SK-N-SH (cell line): ENCODE measurements at regions not wholly inside any gene's neighbourhood (a gene's known extent, or its start where the extent isn't known, plus 50 kb on each side); places are given as distances from the start of the nearest gene placed in this dataset.

Source experiments
- CTCF ChIA-PET: fragments of 300-600, 350-600 bp; formaldehyde crosslinking; extraction: SDS; loops from one replicate; lab custom pipeline; 2021; lab: Yijun Ruan, JAX
- POLR2A ChIA-PET: fragments of 350-600 bp; sonication (Branson Sonifier 250); formaldehyde crosslinking; extraction: SDS; loops from one replicate; lab custom pipeline; 2020; ENCODE audit warnings: antibody characterized with exemption, inconsistent platforms; lab: Yijun Ruan, JAX
- DNase-seq: peaks from one replicate; pipeline ENCODE4 v3.0.0; 2012
- H2AFZ ChIP-seq: fragments of 200-600 bp; sonication (generic); 2 replicates; pipeline ENCODE4 v1.8.1; 2016; ENCODE audit warnings: antibody characterized with exemption, mild to moderate bottlenecking, low read depth
- H3F3A ChIP-seq: fragments of 200-600 bp; sonication (generic); replicated peaks from 2 replicates; pipeline ENCODE3; 2016; ENCODE audit warnings: antibody characterized with exemption, mild to moderate bottlenecking; ENCODE audit not compliant: insufficient read depth
- H3K27ac ChIP-seq, 2 experiments: fragments of 200-500 bp in 1 of 2; fragments of 200-600 bp in 1 of 2; sonication (Bioruptor generic) in 1 of 2; sonication (generic), shearing (Covaris generic) in 1 of 2; 2 replicates each; pipeline versions ENCODE4 v1.5.1 to v1.6.1; 2014 to 2016; ENCODE audit warnings: low read depth in 2 of 2, inconsistent platforms in 1 of 2, low read length in 1 of 2, mild to moderate bottlenecking in 1 of 2, mixed read lengths in 1 of 2
- H3K27me3 ChIP-seq: fragments of 200-600 bp; sonication (generic), shearing (Covaris generic); 2 replicates; pipeline ENCODE4 v1.6.1; 2016; ENCODE audit warnings: mixed run types; ENCODE audit not compliant: insufficient read depth
- H3K36me3 ChIP-seq, 2 experiments: fragments of 200-500 bp in 1 of 2; fragments of 200-600 bp in 1 of 2; sonication (Bioruptor generic) in 1 of 2; sonication (generic) in 1 of 2; replicated peaks in 1 of 2; 2 replicates each; pipeline versions ENCODE3 to v1.5.1; 2014 to 2016; ENCODE audit warnings: low read length in 1 of 2, mild to moderate bottlenecking in 1 of 2; ENCODE audit not compliant: insufficient read depth in 2 of 2, control insufficient read depth in 1 of 2
- H3K4me1 ChIP-seq, 2 experiments: fragments of 200-500 bp in 1 of 2; fragments of 200-600 bp in 1 of 2; sonication (Bioruptor generic) in 1 of 2; sonication (generic), shearing (Covaris generic) in 1 of 2; 2 replicates each; pipeline versions ENCODE4 v1.5.1 to v1.6.1; 2014 to 2016; ENCODE audit warnings: low read depth in 1 of 2, low read length in 1 of 2, mixed run types in 1 of 2; ENCODE audit not compliant: insufficient read depth in 2 of 2, control insufficient read depth in 1 of 2
- H3K4me2 ChIP-seq: fragments of 200-600 bp; sonication (generic), shearing (Covaris generic); 2 replicates; pipeline ENCODE4 v1.6.1; 2017; ENCODE audit warnings: mixed run types
- H3K4me3 ChIP-seq, 2 experiments: fragments of 200-500 bp in 1 of 2; fragments of 200-600 bp in 1 of 2; sonication (Bioruptor generic) in 1 of 2; sonication (generic), shearing (Covaris generic) in 1 of 2; 2 replicates each; pipeline versions ENCODE4 v1.5.1 to v1.8.1; 2014 to 2016; ENCODE audit warnings: low read depth in 2 of 2, inconsistent platforms in 1 of 2, low read length in 1 of 2, mild to moderate bottlenecking in 1 of 2, mixed read lengths in 1 of 2, moderate library complexity in 1 of 2
- H3K79me2 ChIP-seq: fragments of 200-600 bp; sonication (generic); 2 replicates; pipeline ENCODE4 v1.8.1; 2017; ENCODE audit warnings: mild to moderate bottlenecking; ENCODE audit not compliant: insufficient read depth
- H3K9ac ChIP-seq: fragments of 200-600 bp; sonication (generic); 2 replicates; pipeline ENCODE4 v1.6.1; 2017; ENCODE audit warnings: mixed run types
- H3K9me2 ChIP-seq: fragments of 200-600 bp; sonication (generic); 2 replicates; pipeline ENCODE4 v1.6.1; 2017; ENCODE audit warnings: mixed run types
- H3K9me3 ChIP-seq: fragments of 200-600 bp; sonication (generic); 2 replicates; pipeline ENCODE4 v1.6.1; 2017; ENCODE audit warnings: mixed run types, mild to moderate bottlenecking, moderate library complexity
- H4K20me1 ChIP-seq: fragments of 200-600 bp; sonication (generic); 2 replicates; pipeline ENCODE4 v1.6.1; 2017; ENCODE audit warnings: mild to moderate bottlenecking, mixed run types; ENCODE audit not compliant: insufficient read depth
- CTCF ChIP-seq: fragments of 200-600 bp; sonication (generic); IDR thresholded peaks from 2 replicates; pipeline ENCODE4 v1.6.1; 2017; ENCODE audit warnings: antibody characterized with exemption, mild to moderate bottlenecking, moderate library complexity
- ELF1 ChIP-seq: IDR thresholded peaks from 2 replicates; pipeline ENCODE4 v1.4.0; 2012
- GABPA ChIP-seq: IDR thresholded peaks from 2 replicates; pipeline ENCODE4 v1.4.0; 2012; ENCODE audit warnings: low read depth, mild to moderate bottlenecking
- MAX ChIP-seq: IDR thresholded peaks from 2 replicates; pipeline ENCODE4 v1.4.0; 2012; ENCODE audit warnings: low read depth
- POLR2AphosphoS5 ChIP-seq: IDR thresholded peaks from 2 replicates; pipeline ENCODE4 v1.6.1; 2012; ENCODE audit warnings: low read depth, low read length
- REST ChIP-seq: IDR thresholded peaks from 2 replicates; pipeline ENCODE4 v1.6.1; 2012; ENCODE audit warnings: mild to moderate bottlenecking, low read depth, low read length, moderate library complexity
- SMC3 ChIP-seq: IDR thresholded peaks from 2 replicates; pipeline ENCODE4 v1.6.1; 2012; ENCODE audit warnings: low read depth, low read length, improper control_type of control experiment
- TAF1 ChIP-seq: IDR thresholded peaks from 2 replicates; pipeline ENCODE4 v1.6.1; 2012; ENCODE audit warnings: low read depth, mild to moderate bottlenecking, low read length, moderate library complexity, borderline replicate concordance
- USF1 ChIP-seq: IDR thresholded peaks from 2 replicates; pipeline ENCODE4 v1.4.0; 2012; ENCODE audit warnings: low read depth, borderline replicate concordance
- WGBS: methylation state at CpG from one replicate; pipeline ENCODE4 v1.1.6; 2017; ENCODE audit warnings: low lambda C conversion rate; 5-methylcytosine and 5-hydroxymethylcytosine counted together

- H3F3A ChIP-seq: peaks cover 10% of the 10 kb centered on the region
- H4K20me1 ChIP-seq: peaks cover 25% of the 10 kb centered on the region
- H3K9me2 ChIP-seq: no peaks in the 10 kb centered on the region
- peaks cover 53% of the 10 kb centered on the region for H3K79me2 ChIP-seq
- H3K4me3 ChIP-seq: peak overlapping the region; percentile 100
- 0% methylated on average over 15 of the region's 95 CpGs for WGBS
- TF ChIP-seq USF1 (no peak), GABPA (0 out of 2 replicates have a peak, but pooled peaks have one; percentile 42), MAX (peak; percentile 72; the same call in 1 of the 2 replicates), CTCF (peak; percentile 22), POLR2AphosphoS5 (peak; percentile 79), TAF1 (peak; percentile 77), REST (peak; percentile 14; the same call in 1 of the 2 replicates), SMC3 (no peak), ELF1 (peak; percentile 28; the same call in 1 of the 2 replicates)
- TF ChIP-seq, all 33 proteins: peak for 7
- H2AFZ ChIP-seq: no peak overlapping the region
- ChIA-PET CTCF (interaction anchor here (0.6 to 1.0 kb wide), 2 partner anchors 68 to 93 kb away, joined by 3 to 4 read pairs; no protein-coding TSS in a partner anchor), POLR2A (interaction anchor here (1.0 kb wide), 1 partner anchor 87 kb away, joined by 3 read pairs; no protein-coding TSS in a partner anchor)
- peak overlapping the region; percentile 87 to 99 for H3K27ac ChIP-seq
- peaks cover 10 to 14% of the 10 kb centered on the region in 2 experiments for H3K36me3 ChIP-seq
- H3K27me3 ChIP-seq: no peaks in the 10 kb centered on the region
- peak overlapping the region; percentile 100 for H3K4me2 ChIP-seq
- peaks cover 10 to 40% of the 10 kb centered on the region in 2 experiments; a peak in 3 of 4 replicates for H3K4me1 ChIP-seq
- peak overlapping the region; percentile 95 for H3K9ac ChIP-seq
- peak; percentile 64 for DNase-seq
- no peaks in the 10 kb centered on the region for H3K9me3 ChIP-seq
These were observed 49.8 kb upstream of the BAHCC1 start for GRCh38 chr17:81345228-81346089.
